ENCODE measurements at regions not wholly inside any gene's neighbourhood (a gene's known extent, or its start where the extent isn't known, plus 50 kb on each side); places are given as distances from the start of the nearest gene placed in this dataset.

DNA sequence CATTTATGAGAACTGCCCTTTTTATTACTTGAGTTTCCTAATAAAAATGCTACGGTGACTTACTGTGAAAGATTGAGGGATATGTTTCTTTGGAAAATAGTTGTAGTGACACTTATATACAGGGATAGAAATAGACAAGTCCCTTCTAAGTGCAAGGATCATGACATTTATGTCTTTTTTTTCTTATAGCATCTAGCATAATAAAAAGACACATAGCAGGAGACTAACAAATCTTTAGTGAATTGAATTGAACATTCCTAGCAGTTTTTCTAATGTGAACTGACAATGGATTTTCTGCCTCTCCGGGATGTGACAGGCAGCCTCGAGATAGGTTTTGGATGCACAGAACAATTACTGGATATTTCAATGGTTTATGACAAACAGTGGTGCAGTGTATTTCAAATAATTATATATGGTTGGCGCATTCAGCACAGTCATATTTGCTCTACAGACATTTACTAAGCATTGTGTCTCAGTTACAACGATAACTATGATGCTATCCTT is 562.8 kb downstream of the ADCYAP1 start:
- TF ChIP-seq, protein P1, sequence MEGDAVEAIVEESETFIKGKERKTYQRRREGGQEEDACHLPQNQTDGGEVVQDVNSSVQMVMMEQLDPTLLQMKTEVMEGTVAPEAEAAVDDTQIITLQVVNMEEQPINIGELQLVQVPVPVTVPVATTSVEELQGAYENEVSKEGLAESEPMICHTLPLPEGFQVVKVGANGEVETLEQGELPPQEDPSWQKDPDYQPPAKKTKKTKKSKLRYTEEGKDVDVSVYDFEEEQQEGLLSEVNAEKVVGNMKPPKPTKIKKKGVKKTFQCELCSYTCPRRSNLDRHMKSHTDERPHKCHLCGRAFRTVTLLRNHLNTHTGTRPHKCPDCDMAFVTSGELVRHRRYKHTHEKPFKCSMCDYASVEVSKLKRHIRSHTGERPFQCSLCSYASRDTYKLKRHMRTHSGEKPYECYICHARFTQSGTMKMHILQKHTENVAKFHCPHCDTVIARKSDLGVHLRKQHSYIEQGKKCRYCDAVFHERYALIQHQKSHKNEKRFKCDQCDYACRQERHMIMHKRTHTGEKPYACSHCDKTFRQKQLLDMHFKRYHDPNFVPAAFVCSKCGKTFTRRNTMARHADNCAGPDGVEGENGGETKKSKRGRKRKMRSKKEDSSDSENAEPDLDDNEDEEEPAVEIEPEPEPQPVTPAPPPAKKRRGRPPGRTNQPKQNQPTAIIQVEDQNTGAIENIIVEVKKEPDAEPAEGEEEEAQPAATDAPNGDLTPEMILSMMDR (IDR thresholded peaks at IDR 0.05 in 2 of 3, conservative IDR thresholded peaks at IDR 0.05 in 1 of 3; ENCODE audit: borderline replicate concordance in 1 of 3, insufficient read depth in 1 of 3, low read depth in 2 of 3, low read length in 2 of 3), result no peak
- TF ChIP-seq EZH2 (IDR thresholded peaks at IDR 0.05), result no peak
- TF ChIP-seq, protein P2, sequence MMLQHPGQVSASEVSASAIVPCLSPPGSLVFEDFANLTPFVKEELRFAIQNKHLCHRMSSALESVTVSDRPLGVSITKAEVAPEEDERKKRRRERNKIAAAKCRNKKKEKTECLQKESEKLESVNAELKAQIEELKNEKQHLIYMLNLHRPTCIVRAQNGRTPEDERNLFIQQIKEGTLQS (IDR thresholded peaks at IDR 0.05), result no peak
- no peak for TF ChIP-seq SP1 (IDR thresholded peaks at IDR 0.05; ENCODE audit: low read depth)
- TF ChIP-seq SIN3A (IDR thresholded peaks at IDR 0.05; ENCODE audit: low read depth), result no peak
- TF ChIP-seq CBX3 (IDR thresholded peaks at IDR 0.05; ENCODE audit: low read depth), result no peak
- no peak for TF ChIP-seq ZNF274 (IDR thresholded peaks at IDR 0.05; ENCODE audit: low read depth, low read length)
- no peak for TF ChIP-seq CEBPB (IDR thresholded peaks at IDR 0.05; ENCODE audit: low read depth)
